Lower lobe of right lung (tissue), 2 donors: ENCODE measurements at regions not wholly inside any gene's neighbourhood (a gene's known extent, or its start where the extent isn't known, plus 50 kb on each side); places are given as distances from the start of the nearest gene placed in this dataset.

Source experiments
- ATAC-seq, 2 donors: fragments of 200-7000 bp; cut with Tn5 transposase; one replicate each; pipeline ENCODE4 v1.9.1; 2020 to 2022; ENCODE audit warnings: mild to moderate bottlenecking in 2 of 2, moderate library complexity in 2 of 2
- DNase-seq: peaks from one replicate; pipeline ENCODE4 v3.0.0-alpha.2; 2020
- H3K27ac ChIP-seq: fragments of 200-600 bp; one replicate; pipeline ENCODE4 v1.8.0; 2022
- H3K27me3 ChIP-seq: fragments of 200-600 bp; one replicate; pipeline ENCODE4 v1.8.0; 2022; ENCODE audit warnings: low read depth
- H3K36me3 ChIP-seq: fragments of 200-600 bp; one replicate; pipeline ENCODE4 v1.8.0; 2022; ENCODE audit warnings: mild to moderate bottlenecking
- H3K4me1 ChIP-seq: fragments of 200-600 bp; one replicate; pipeline ENCODE4 v1.8.0; 2022
- H3K4me3 ChIP-seq: fragments of 200-600 bp; one replicate; pipeline ENCODE4 v1.8.0; 2022; ENCODE audit warnings: mild to moderate bottlenecking
- H3K9me3 ChIP-seq: fragments of 200-600 bp; one replicate; pipeline ENCODE4 v1.8.0; 2022
- intact Hi-C: fragments of 100-400 bp; cut with DNase I; formaldehyde crosslinking; loops from one replicate; pipeline ENCODE4 v1.11.0; 2022
- TF ChIP-seq, protein P1 (sequence below): fragments of 200-600 bp; IDR thresholded peaks from one replicate; pipeline ENCODE4 v1.8.0; 2022; ENCODE audit warnings: antibody characterized with exemption, mild to moderate bottlenecking
- donor health status: DM: no; HTN: yes; CAD: no; lungs with severe emphysema.

DNA sequence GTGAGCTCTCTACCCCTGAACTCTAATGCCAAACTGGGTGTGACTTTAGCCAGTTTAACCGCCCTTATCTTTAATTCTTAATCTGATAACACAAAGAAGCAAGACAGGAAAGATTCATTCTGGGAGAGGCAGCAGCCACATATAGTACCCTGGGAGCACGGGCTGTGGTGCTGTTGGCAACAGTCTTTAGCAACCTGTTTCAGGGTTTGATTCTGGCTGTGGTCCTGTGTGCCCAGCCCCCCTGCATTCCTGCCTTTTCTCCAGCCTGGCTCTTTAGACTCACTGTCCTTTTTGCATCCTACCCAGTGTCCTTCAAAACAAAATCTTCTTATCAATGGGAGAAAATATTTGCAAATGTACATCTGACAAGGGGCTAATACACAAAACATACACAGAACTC, 275.2 kb downstream of the GXYLT1 start:
- intact Hi-C loops: no loop called here
- DNase-seq: no peak
- Histone ChIP-seq H3K36me3 (no peaks in the 10 kb centered on the region), H3K4me3 (no peak overlapping the region), H3K27me3 (no peaks in the 10 kb centered on the region), H3K27ac (no peak overlapping the region), H3K9me3 (no peaks in the 10 kb centered on the region), H3K4me1 (no peaks in the 10 kb centered on the region)
- TF ChIP-seq, protein P1, sequence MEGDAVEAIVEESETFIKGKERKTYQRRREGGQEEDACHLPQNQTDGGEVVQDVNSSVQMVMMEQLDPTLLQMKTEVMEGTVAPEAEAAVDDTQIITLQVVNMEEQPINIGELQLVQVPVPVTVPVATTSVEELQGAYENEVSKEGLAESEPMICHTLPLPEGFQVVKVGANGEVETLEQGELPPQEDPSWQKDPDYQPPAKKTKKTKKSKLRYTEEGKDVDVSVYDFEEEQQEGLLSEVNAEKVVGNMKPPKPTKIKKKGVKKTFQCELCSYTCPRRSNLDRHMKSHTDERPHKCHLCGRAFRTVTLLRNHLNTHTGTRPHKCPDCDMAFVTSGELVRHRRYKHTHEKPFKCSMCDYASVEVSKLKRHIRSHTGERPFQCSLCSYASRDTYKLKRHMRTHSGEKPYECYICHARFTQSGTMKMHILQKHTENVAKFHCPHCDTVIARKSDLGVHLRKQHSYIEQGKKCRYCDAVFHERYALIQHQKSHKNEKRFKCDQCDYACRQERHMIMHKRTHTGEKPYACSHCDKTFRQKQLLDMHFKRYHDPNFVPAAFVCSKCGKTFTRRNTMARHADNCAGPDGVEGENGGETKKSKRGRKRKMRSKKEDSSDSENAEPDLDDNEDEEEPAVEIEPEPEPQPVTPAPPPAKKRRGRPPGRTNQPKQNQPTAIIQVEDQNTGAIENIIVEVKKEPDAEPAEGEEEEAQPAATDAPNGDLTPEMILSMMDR: no peak
- ATAC-seq: no peak

DNA sequence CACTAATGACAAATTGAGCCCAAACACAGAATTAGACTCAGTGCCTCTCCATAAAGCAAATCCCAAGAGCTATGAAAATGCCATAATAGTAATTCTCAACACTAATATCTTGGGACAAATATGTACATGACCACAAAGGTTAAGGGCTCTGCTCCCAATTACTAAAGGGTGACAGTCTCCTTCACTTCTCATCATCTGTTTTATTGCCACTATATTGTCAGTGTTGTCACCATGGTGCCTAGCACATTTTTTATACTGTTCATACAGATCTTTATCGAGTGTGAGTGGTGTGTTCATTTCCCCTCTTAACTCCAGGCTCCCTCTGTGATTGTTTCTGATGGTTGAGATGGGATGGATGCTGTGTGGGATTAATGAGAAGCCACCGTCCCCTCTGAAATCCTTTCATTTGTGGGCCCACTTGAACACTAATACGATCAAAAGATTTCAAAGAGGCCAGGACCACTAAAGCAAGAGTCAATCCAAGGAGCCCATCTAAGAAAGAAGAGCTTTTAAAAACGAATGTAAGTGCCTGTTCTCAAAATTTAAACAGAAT, 277.7 kb downstream of the GXYLT1 start:
- no peaks in the 10 kb centered on the region for H3K36me3 ChIP-seq
- TF ChIP-seq, protein P1: no peak
- H3K27ac ChIP-seq: no peak overlapping the region
- ATAC-seq (no peak), DNase-seq (no peak)
- no peak overlapping the region for H3K4me3 ChIP-seq
- H3K9me3 ChIP-seq: no peaks in the 10 kb centered on the region
- H3K4me1 ChIP-seq: no peaks in the 10 kb centered on the region
- intact Hi-C loops: no loop called here
- no peaks in the 10 kb centered on the region for H3K27me3 ChIP-seq

DNA sequence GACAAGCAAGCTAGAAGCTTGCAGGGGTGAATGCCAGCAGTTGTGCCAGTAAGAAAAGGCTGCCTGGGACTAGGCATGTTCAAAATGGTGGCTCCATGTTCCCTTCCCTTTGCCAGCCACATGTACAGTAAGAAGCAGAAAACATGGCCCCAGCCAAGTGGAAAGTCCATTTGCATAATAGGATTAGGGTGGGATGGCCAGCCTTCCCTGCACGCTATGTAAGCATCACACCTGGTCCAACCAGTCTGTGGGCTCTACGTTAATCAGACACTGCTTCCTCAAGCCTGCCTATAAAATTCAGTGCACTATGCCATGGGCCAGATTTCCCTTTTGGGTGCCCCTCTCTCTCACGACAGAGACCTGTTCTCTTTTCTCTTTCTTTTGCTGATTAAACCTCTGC, 288.4 kb downstream of the GXYLT1 start:
- H3K27me3 ChIP-seq: no peaks in the 10 kb centered on the region
- TF ChIP-seq, protein P1: no peak
- H3K9me3 ChIP-seq: no peaks in the 10 kb centered on the region
- H3K4me1 ChIP-seq: no peaks in the 10 kb centered on the region
- ATAC-seq (no peak), DNase-seq (no peak)
- H3K27ac ChIP-seq: no peak overlapping the region
- no peak overlapping the region for H3K4me3 ChIP-seq
- no peaks in the 10 kb centered on the region for H3K36me3 ChIP-seq
- intact Hi-C loops: no loop called here

DNA sequence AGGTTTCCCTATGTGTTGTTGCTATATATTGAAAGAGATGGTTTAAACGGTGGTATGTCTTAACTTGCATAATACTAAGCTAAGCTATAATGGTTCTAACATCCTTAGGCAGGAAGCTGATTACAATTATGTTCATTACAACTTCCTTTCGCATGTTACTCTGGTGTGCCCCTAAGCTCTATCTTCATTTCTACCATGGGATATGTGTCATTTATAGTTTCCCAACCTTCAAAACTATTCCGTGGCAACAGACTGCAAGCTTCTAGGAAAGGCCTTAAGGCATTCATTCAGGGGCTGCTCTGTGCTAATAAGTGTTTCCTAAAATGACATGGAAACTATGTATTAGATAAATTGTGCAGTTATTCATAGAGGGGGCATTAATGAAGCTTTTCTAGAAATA, 294.6 kb downstream of the GXYLT1 start:
- Histone ChIP-seq H3K4me3 (no peak overlapping the region), H3K36me3 (no peaks in the 10 kb centered on the region), H3K27me3 (no peaks in the 10 kb centered on the region), H3K9me3 (no peaks in the 10 kb centered on the region), H3K27ac (no peak overlapping the region), H3K4me1 (no peaks in the 10 kb centered on the region)
- TF ChIP-seq, protein P1: no peak
- intact Hi-C loops: no loop called here
- DNase-seq: no peak
- ATAC-seq: no peak

DNA sequence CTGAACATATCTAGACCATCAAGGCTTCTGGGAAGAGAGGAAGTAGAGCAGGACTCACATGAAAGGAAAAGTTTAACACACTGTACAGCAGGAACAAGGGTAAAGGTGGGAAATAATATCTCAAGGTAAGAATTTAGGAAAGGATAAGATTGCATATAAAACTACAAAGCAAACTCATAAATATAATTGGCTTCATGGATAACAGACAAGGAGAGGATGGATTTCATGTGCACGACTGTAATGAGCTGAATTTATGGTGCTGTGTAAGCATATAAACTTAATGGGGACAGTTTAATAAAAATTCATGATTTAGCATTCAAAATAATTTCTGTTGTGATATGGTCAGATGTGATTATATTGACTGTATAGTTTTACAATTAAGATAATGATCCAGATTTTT, 298.0 kb downstream of the GXYLT1 start:
- TF ChIP-seq, protein P1: no peak
- Histone ChIP-seq H3K27ac (no peak overlapping the region), H3K4me3 (no peak overlapping the region), H3K9me3 (no peaks in the 10 kb centered on the region), H3K4me1 (no peaks in the 10 kb centered on the region), H3K27me3 (no peaks in the 10 kb centered on the region), H3K36me3 (no peaks in the 10 kb centered on the region)
- DNase-seq (no peak), ATAC-seq (no peak)
- intact Hi-C loops: no loop called here

DNA sequence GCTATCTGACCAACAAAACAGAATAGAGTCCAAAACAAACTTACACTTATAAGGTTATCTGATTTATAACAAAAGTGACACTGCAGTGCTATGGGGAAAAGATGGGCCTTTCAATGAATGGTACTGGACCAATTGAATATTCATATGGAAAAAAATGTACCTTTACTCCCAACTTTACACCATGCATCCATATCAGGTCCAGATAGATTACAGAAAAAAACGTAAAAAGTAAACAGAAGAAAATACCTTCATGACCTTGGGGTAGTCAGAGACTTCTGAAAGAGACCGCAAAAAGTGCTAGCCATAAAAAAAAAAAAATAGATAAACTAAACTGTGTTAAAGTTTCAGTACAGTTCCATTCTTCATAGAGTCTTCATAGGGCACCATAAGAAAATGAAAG, 308.3 kb downstream of the GXYLT1 start:
- Histone ChIP-seq H3K4me3 (no peak overlapping the region), H3K9me3 (no peaks in the 10 kb centered on the region), H3K27me3 (no peaks in the 10 kb centered on the region), H3K27ac (no peak overlapping the region), H3K4me1 (no peaks in the 10 kb centered on the region), H3K36me3 (no peaks in the 10 kb centered on the region)
- no peak for ATAC-seq
- no peak for DNase-seq
- intact Hi-C loops: no loop called here
- TF ChIP-seq, protein P1: no peak
